AG08395 (cell line): ENCODE measurements at regions not wholly inside any gene's neighbourhood (a gene's known extent, or its start where the extent isn't known, plus 50 kb on each side); places are given as distances from the start of the nearest gene placed in this dataset.
"Not testable (repeated sequence)": the region's sequence is repeated elsewhere in the genome, so short reads cannot be mapped to it uniquely, and the experiment has no call there.

Source experiments
- DNase-seq: peaks from one replicate; pipeline ENCODE4 v3.0.0; 2012; ENCODE audit warnings: mixed read lengths, low spot score

DNA sequence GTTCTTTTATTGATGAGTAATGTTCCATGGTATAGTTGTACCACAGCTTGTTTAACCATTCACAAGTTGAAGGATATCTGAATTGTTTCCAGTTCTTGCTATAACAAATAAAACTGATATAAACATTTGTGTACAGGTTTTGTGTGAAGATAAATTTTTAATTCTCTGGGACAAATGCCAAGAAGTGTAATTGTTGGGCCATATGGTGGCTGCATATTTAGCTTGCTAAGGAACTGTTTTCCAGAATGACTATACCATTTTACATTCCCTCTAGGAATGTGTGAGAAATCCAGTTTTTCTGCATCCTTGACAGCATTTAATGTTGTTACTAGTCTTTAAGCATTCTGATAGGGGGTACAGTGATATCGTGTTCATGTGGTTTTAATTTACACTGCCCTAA, 368.5 kb downstream of the KIF2B start:
- no peak for DNase-seq

DNA sequence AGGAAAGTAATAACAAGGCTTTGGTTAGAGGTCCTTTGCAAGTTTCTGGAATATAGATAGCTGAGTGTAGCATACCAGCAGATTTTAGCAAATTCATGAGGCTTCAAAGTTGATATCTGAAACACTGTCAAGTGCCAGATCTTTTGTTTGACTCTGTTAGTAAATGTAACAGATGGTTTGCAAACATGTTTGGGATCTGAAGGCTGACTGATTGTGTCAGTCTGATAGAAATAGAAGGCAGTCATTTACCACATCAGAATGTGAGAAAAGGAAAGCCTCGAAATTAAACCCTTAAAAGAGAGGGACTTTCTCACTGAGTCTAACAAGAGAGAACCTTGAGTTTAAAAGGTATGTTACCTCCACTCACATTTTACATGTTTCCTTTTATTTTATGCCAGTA, 371.5 kb downstream of the KIF2B start:
- DNase-seq = no peak

DNA sequence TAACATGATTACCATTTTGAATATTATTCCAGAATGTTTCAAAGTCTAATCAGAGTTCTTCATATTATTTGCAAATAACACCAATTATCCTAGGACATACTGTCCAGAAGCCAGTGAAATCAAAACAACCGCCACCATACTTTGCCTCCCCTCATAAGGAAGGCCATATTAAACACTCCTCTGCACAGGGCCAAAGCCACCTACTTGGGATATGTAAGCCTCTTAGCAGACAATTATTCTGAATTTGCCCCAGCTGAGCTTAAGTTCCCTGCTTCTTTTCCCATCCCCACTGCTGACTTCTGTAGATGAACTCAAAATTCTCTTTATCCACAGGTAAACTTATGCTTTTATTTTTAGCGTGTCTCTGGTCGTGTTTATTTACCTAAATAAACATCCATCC, 374.0 kb downstream of the KIF2B start:
- no peak for DNase-seq

DNA sequence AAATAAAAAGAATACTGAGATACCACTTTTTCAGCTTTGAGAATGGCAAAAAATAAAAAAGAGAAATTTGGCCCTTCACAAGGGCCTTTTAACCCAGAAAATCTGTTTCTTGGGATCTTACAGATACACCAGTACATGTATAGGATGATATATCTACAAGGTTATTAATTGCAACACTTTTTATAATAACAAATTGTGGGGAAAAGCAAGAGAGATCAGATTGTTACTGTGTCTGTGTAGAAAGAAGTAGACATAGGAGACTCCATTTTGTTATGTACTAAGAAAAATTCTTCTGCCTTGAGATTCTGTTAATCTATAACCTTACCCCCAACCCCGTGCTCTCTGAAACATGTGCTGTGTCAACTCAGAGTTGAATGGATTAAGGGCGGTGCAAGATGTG, 378.7 kb downstream of the KIF2B start:
- not testable (repeated sequence) for DNase-seq

DNA sequence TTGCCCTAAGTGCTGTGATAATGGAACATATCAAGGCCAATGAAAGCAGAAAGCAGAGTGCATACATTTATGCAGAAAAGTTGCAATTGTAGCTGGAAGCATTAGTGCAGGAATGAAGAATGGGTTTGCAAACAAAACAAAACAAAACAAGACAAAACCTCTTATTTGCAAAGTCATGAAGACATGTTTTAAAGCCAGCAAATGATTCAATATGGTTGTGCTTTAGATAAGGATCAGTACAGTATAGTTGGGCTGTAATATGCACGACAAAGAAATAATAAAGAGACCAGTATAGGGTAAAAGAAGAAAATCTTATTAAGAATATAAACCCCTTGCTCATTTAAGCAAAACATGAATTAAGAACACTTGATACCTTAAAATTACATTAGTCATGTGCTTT, 398.1 kb downstream of the KIF2B start:
- DNase-seq = no peak

DNA sequence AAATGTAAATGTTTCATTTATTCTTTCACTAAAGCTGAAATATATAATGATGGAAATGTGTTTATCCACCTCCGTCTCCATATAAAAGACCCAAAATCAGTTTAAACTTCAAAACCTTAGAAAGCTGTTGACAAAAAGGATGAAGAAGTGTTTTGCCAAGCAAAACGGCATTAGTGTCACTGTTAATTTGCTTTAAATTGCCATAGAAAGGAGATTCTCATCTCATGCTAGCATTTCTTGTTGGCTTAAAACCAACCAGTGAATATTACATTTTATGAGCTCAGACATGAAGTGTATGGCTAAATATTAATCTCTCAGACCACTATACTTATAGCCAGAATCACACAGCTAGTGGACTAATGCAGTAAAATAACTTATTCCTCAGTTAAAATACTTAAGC, 398.8 kb downstream of the KIF2B start:
- DNase-seq = no peak

DNA sequence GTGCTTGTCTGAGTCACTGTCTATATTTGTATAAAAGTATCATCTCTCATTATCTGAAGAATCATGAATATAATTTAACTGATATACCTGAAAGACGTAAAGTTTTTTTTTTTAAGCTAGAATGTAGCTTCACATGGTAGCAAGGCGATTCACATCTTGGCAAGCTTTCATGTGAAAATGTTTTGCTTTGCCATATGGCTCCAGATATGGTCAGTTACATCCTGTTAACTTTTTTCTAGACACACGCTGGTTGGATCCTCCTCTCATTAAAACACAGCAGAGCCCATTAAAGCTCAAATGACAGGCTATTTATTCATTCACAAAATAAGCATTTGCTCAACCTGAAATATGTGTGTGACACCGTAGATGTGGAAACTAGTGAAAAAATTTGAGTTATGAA, 412.8 kb downstream of the KIF2B start:
- no peak for DNase-seq

DNA sequence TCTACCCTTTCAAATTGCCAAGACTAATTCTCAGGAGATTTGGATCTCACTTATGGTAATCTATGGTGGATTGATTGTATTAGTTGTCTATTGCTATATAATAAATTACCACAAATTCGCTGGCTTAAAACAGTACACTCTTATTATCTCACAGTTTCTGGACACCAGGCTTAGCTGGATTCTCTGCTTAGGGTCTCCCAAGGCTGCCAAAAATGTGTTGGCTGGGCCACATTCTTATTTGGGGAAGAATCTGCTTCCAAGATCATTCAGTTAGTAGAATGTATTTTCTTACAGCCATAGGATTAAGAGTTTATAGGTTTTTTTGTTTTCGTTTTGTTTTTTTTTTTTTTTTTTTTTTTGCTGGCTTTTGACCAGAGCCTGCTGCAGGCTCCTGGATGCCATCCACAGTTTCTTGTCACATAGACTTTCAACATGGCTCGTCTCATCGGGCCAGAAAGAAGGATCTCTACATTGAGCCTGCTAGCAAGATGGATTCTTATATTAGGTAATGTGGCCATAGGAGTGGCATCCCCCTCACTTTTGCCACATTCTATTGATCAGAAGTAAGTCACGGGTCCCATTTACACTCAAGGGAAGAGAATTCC, 415.3 kb downstream of the KIF2B start:
- no peak for DNase-seq

DNA sequence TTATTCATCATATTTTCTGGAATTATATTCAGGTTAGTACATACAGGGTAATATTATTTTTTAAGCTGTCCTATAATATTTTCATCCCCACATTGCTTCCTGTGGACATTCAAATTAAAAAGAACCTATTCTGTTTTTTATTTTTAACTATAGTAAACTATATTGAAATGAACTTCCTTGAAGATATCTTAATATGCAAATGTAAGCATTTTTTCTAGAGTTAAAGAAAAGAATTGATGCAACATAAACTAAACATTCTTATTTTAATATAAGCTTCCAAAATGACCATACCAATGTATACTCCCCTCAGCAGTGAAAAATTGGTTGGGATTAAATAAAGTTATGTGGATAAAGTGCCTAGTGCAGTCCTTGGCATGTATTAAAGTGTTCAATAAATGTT, 416.6 kb downstream of the KIF2B start:
- no peak for DNase-seq

DNA sequence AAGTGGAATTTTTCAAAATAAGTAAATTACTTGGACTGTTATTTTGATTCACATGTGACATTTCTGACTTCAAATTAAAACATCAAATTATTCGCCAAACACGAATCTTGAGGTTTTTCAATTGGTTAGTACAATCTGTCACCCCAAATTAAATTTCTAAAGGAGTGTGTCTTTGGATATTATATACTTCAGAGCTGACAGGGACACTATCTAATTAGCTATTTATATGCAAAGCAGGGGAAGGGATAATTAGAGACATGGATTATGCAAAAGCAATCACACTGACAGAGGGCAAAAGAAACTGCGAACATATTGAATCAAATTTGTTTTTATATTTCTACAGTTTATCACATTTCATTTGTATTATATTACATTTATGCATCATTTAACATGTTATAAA, 433.0 kb downstream of the KIF2B start:
- no peak for DNase-seq

DNA sequence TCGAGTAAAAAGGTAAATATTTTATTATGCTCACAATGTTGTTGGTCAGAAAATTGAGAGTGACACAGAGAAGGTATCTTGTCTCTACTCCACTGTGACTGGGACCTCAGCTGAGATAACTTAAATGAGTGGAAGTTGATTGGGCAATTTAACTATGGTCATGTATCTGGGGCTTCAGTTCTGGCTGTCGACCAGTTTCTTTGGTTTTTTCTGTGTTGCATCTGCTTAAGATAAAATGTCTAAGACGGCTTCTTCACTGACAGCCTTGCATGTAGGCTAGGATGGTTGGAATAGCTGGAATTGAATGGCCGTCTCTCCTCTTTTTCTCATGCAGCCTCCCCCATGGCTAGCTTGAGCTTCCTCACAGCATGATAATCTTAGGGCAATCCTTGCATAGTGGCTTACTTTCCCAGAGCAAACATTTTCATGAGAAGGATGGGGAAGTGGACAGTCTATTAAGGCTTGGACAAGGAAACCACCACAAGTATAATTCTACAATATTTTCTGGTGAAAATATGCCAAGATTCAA, 433.7 kb downstream of the KIF2B start:
- no peak for DNase-seq

DNA sequence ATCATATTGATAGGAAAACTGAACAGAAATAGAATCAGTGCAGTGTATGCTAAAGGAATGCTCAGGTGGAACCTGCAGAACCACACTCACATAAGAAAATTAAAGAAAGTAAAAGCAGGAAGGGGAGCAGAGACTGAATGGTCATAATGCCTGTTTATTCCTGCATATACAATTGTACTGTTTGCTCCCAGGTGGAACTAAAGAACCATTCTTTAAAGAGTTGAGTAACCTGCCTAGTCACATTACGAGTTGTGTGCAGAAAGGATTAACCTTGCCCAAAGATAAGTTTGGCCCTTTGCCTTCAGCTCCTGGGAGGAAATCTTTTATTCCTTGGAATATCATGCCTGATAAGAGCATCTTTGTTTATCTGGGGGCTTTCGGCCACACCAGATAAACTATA, 434.7 kb downstream of the KIF2B start:
- DNase-seq = no peak

DNA sequence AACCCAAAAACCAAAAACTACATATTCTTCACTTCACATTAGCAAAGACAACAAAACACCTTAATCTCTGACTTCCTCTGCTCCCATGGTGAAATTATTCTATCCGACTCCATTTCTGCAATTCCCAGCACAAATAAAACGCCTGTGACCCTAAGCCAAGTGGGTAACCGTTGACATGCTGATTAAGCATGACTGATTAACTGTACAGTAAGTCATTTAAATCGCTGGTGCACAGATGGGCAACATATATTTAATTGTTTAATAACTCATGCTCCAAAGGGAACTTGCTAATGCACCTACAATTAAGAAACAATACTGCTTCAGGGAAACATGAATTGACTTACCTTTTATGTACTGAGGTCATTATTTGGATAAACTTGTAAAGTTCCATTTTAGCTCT, 436.7 kb downstream of the KIF2B start:
- no peak for DNase-seq

DNA sequence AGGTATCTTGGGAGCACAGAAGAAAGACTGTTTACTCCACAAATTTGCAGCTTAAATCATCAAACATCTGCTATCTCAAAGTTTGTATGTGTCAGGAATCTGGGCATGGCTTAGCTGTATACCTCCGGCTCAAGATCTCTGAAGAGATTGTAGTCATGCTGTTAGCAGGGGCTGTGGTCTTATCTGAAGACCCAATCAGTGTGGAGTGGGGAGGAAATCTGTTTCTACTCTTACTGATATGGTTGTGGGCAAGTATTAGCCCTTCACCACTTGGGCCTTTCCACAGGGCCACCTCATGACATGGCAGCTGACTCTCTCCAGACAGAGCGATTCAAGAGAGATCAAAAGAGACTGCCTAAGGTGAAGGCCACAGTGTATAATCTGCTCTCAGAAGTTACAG, 438.7 kb downstream of the KIF2B start:
- DNase-seq = no peak

DNA sequence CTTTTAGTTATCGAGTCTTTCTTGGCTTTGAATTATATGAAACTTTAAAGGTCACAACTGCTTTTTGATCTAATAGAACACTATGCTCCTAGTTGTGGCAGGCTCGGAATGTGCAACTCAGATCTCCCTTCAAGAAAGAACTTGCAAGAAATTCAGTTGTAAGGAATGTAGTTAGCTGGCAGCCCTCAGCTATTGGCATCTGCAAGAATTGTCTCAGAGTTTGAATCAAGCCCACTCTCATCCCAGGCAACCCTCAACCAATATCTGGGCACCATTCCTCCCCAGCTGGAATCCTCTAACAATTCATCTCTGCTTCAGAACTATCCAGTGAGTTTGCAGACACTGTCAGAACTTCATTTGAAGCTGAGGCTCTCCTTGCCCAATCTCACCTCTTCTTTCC, 447.2 kb downstream of the KIF2B start:
- no peak for DNase-seq

DNA sequence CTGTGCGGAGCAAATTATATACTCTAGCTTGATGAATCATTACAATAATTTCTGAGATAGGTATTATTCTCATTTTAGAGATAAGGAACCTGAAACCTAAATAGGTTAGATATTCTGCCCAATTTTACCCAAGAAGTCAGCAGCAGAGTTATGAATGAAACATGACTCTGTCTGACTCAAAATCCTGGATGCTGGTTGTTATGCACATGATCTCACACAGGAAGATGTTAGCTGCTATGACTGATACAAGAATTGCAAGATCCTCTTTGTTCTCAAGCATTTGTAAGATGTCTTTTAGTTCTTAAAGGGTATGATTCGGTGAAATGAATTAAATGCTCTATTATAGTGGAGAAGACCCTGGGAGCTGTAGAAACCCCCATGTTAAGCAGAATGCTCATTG, 447.8 kb downstream of the KIF2B start:
- DNase-seq = no peak

DNA sequence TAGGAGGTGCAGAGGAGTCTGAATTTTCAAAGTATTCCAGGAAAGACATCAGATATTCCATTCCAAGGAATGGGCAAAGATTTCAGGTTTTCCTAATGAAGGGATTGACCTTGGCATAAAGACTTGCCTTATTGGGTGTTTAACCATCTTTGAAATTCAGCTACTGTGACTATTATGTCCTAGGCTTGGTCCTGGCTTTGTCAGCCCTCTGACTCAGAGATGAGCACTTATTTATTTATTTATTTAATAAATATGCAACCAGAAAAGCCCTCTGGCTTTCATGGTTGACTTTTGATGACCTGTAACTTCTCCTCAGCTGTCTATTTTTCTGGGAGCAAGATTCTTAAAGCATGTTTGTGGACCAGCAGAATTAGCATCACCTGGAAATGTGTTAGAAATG, 455.1 kb downstream of the KIF2B start:
- DNase-seq = no peak

DNA sequence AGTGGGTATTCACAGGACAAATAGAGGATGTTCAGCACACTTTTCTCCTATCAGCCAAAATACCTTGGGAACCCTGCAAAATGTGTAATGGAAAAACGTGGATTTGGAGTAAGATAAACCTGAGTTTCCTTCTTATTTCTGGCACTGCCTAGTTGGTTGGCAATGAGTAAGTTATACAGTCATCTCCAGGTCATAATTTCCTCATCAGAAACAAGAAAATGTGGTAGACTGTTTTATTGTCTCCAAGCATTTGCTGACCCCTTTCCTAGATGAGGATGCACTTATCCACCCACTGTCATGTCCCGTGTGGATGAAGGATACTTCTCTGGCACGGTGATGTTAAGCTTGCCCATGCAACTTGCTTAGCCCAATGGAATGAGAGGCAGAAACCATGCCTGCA, 458.0 kb downstream of the KIF2B start:
- no peak for DNase-seq

DNA sequence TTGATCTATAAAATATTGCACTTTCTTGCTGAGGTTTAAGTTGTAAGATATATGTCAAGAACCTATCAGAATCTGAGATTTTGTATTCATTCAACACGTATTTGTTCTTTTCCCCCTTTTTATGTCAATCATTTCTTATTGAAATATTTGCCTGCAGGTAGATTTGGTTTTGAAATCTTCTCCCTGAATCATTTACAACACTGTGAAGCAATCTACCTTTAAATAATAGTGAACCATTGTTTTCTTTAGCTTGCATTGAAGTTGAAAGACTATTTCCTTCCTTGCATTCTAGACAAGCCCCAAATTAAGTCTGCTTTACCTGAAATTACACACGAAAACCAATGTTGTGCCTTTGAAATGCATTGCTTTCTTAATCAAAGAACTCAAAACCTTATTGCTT, 460.2 kb downstream of the KIF2B start:
- DNase-seq = no peak

DNA sequence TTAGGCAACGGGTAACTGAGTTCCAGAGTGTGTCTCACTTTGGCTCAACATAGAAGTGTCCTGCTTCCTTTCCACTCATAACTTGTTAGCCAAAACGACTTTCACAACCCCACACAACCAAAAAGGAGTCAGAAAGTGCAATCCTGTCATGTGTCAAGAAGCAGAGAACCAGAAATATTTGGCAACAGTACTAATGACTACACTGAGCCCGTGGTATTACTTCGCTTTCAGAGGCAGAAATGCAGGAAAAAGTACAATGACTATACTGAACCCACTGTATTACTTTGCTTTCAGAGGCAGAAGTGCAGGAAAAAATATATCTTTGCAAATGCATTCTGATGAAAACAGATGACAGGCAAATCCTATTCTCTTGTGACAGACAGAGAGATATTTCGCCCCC, 484.6 kb downstream of the KIF2B start:
- no peak for DNase-seq

DNA sequence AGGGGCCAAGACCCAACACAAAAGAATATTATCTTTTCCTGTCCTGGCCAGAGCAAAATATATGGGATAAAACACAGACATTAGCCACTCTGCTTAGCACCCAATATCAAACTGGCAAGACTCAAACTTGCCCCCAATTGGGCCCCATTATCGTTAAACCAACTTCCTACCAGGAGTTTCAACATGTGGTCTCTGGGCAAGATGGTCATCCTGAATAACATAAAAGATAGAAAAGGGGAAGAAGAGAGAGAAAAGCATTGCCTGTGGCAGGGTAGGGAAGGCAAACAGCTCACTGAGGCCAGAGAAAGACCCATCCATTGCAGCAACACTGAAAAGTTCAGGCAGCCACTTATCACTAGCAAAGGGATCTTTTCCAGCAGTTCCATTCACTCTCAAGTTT, 502.1 kb downstream of the KIF2B start:
- no peak for DNase-seq

DNA sequence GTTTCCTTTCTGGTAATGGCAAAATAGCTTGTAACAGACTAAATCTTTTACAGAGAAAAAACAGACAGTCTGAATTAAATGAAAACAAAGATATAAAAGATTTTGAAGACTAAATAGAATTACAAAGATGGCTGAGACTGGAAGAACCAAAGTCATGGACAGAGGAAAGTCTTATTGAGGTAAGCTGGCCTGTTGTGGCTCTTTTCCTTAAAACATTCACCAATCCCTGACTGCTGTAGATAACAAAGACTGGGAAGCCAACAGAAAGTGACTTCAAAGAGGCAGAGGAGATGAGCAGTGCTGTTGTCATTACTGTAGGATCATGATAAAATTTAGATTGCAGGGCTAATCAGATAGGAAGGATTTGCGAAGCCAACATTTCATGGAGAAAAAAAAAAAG, 517.0 kb downstream of the KIF2B start:
- DNase-seq = no peak

DNA sequence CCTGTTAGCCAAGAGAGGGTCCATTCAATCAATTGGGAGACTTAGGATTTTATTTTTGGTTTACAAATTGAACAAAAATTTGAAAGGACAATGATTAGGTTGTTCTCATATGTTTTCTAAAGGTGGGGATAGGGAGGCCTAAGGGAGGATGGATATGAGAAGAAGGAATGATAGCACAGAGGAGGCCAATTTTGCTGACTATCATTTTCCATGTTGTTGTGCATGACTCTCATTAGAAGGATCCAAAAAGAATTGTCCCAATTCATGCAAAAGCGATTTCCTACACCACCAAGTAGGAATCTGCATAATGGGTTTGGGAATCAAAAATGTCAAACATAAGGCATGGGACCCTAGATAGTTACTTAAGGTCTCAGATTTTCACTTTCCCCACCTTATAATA, 524.8 kb downstream of the KIF2B start:
- no peak for DNase-seq

DNA sequence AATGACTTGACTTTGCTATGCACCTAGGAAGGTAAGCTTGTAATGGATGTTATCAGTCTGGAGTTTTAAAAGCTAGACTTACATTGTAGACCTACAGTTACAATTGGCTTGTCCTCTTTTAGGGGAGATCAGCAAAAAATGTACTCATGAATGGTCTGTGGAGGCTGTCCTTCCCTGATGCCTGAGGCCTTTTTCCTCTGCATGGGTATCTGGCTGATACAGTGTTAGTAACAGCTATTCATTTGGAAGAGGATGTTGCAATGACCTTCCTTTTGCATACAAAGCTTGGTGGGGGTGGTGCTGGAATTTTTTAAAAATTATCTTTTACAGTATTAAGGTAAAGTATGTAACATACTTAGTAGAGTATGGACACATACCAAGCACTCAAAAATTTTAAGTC, 525.5 kb downstream of the KIF2B start:
- no peak for DNase-seq
